HUES6 (cell line): ENCODE measurements at regions not wholly inside any gene's neighbourhood (a gene's known extent, or its start where the extent isn't known, plus 50 kb on each side); places are given as distances from the start of the nearest gene placed in this dataset.

Source experiments
- H3K27ac ChIP-seq: 2 replicates; pipeline ENCODE4 v1.7.0; 2013; ENCODE audit warnings: low read depth, mild to moderate bottlenecking, low read length, inconsistent platforms
- H3K27me3 ChIP-seq: 2 replicates; pipeline ENCODE4 v1.6.1; 2013; ENCODE audit warnings: low read length; ENCODE audit not compliant: control insufficient read depth, insufficient read depth
- H3K36me3 ChIP-seq: 2 replicates; pipeline ENCODE4 v1.6.1; 2013; ENCODE audit warnings: low read length; ENCODE audit not compliant: control insufficient read depth, insufficient read depth
- H3K4me1 ChIP-seq: 2 replicates; pipeline ENCODE4 v1.6.1; 2013; ENCODE audit warnings: low read length; ENCODE audit not compliant: control insufficient read depth, insufficient read depth
- H3K4me3 ChIP-seq: 2 replicates; pipeline ENCODE4 v1.5.1; 2013; ENCODE audit warnings: low read depth, low read length
- H3K9ac ChIP-seq: one replicate; pipeline ENCODE4 v1.6.1; 2013; ENCODE audit warnings: mild to moderate bottlenecking, low read length
- H3K9me3 ChIP-seq: 2 replicates; pipeline ENCODE4 v1.6.1; 2013; ENCODE audit warnings: low read depth, low read length; ENCODE audit not compliant: control insufficient read depth, insufficient read depth

GRCh38 chr20:21808863-21809664 is 103.6 kb downstream of the PAX1 start:
- Histone ChIP-seq H3K4me3 (no peak overlapping the region), H3K9me3 (no peaks in the 10 kb centered on the region), H3K4me1 (no peaks in the 10 kb centered on the region), H3K27ac (no peak overlapping the region), H3K27me3 (peaks cover 15% of the 10 kb centered on the region), H3K36me3 (no peaks in the 10 kb centered on the region), H3K9ac (no peak overlapping the region)

GRCh38 chr20:21808139-21808538 is 102.7 kb downstream of the PAX1 start:
- no peaks in the 10 kb centered on the region for H3K4me1 ChIP-seq
- no peaks in the 10 kb centered on the region for H3K9me3 ChIP-seq
- H3K36me3 ChIP-seq: no peaks in the 10 kb centered on the region
- H3K4me3 ChIP-seq: no peak overlapping the region
- H3K27ac ChIP-seq: no peak overlapping the region
- no peak overlapping the region for H3K9ac ChIP-seq
- peaks cover 15% of the 10 kb centered on the region for H3K27me3 ChIP-seq

GRCh38 chr20:21804802-21805201 is 99.3 kb downstream of the PAX1 start:
- H3K9ac ChIP-seq: no peak overlapping the region
- no peak overlapping the region for H3K4me3 ChIP-seq
- H3K4me1 ChIP-seq: no peaks in the 10 kb centered on the region
- no peak overlapping the region for H3K27ac ChIP-seq
- peaks cover 11% of the 10 kb centered on the region for H3K27me3 ChIP-seq
- H3K9me3 ChIP-seq: no peaks in the 10 kb centered on the region
- H3K36me3 ChIP-seq: no peaks in the 10 kb centered on the region

- Histone ChIP-seq H3K4me1 (no peaks in the 10 kb centered on the region), H3K36me3 (no peaks in the 10 kb centered on the region), H3K9me3 (no peaks in the 10 kb centered on the region)
Observed at GRCh38 chr20:21801193-21801592, 95.7 kb downstream of the PAX1 start.

GRCh38 chr20:21798384-21798783 is 92.9 kb downstream of the PAX1 start:
- no peak overlapping the region for H3K4me3 ChIP-seq

More at GRCh38 chr20:21801193-21801592, 95.7 kb downstream of the PAX1 start:
- no peak overlapping the region for H3K27ac ChIP-seq
- no peak overlapping the region for H3K4me3 ChIP-seq
- H3K9ac ChIP-seq: no peak overlapping the region
- no peaks in the 10 kb centered on the region; the same call in 1 of the 2 replicates for H3K27me3 ChIP-seq

GRCh38 chr20:21796059-21796458 is 90.6 kb downstream of the PAX1 start:
- H3K27me3 ChIP-seq: no peaks in the 10 kb centered on the region; the same call in 1 of the 2 replicates
- no peaks in the 10 kb centered on the region for H3K36me3 ChIP-seq
- no peaks in the 10 kb centered on the region for H3K9me3 ChIP-seq
- H3K27ac ChIP-seq: no peak overlapping the region
- H3K4me1 ChIP-seq: no peaks in the 10 kb centered on the region
- H3K4me3 ChIP-seq: no peak overlapping the region
- H3K9ac ChIP-seq: no peak overlapping the region

More at GRCh38 chr20:21798384-21798783, 92.9 kb downstream of the PAX1 start:
- no peaks in the 10 kb centered on the region for H3K36me3 ChIP-seq
- no peak overlapping the region for H3K9ac ChIP-seq
- H3K4me1 ChIP-seq: no peaks in the 10 kb centered on the region
- H3K9me3 ChIP-seq: no peaks in the 10 kb centered on the region
- no peaks in the 10 kb centered on the region; the same call in 1 of the 2 replicates for H3K27me3 ChIP-seq
- no peak overlapping the region for H3K27ac ChIP-seq

GRCh38 chr20:21788082-21788481 is 82.6 kb downstream of the PAX1 start:
- Histone ChIP-seq H3K4me1 (no peaks in the 10 kb centered on the region), H3K27me3 (no peaks in the 10 kb centered on the region; the same call in 1 of the 2 replicates), H3K4me3 (no peak overlapping the region), H3K9ac (no peak overlapping the region), H3K36me3 (no peaks in the 10 kb centered on the region), H3K27ac (no peak overlapping the region), H3K9me3 (no peaks in the 10 kb centered on the region)

GRCh38 chr20:21781446-21782075 is 76.1 kb downstream of the PAX1 start:
- no peaks in the 10 kb centered on the region for H3K9me3 ChIP-seq
- H3K4me1 ChIP-seq: peaks cover 7% of the 10 kb centered on the region; the same call in 1 of the 2 replicates
- H3K36me3 ChIP-seq: no peaks in the 10 kb centered on the region
- peaks cover 21% of the 10 kb centered on the region for H3K27me3 ChIP-seq
- H3K27ac ChIP-seq: no peak overlapping the region
- no peak overlapping the region for H3K9ac ChIP-seq
- H3K4me3 ChIP-seq: no peak overlapping the region

GRCh38 chr20:21780528-21780927 is 75.1 kb downstream of the PAX1 start:
- H3K9me3 ChIP-seq: no peaks in the 10 kb centered on the region
- no peaks in the 10 kb centered on the region for H3K36me3 ChIP-seq
- H3K4me1 ChIP-seq: peaks cover 7% of the 10 kb centered on the region; the same call in 1 of the 2 replicates
- no peak overlapping the region for H3K4me3 ChIP-seq
- no peak overlapping the region for H3K9ac ChIP-seq
- H3K27ac ChIP-seq: no peak overlapping the region
- peaks cover 24% of the 10 kb centered on the region for H3K27me3 ChIP-seq
